ENCODE measurements at regions not wholly inside any gene's neighbourhood (a gene's known extent, or its start where the extent isn't known, plus 50 kb on each side); places are given as distances from the start of the nearest gene placed in this dataset.

- TF ChIP-seq CTCF (IDR thresholded peaks at IDR 0.05) (no peak), EZH2 (IDR thresholded peaks at IDR 0.05) (no peak)
Measured at GRCh38 chr2:90069290-90069894, 1377.9 kb downstream of the RPIA start.
